ENCODE measurements at regions not wholly inside any gene's neighbourhood (a gene's known extent, or its start where the extent isn't known, plus 50 kb on each side); places are given as distances from the start of the nearest gene placed in this dataset.
"Not testable (repeated sequence)": the region's sequence is repeated elsewhere in the genome, so short reads cannot be mapped to it uniquely, and the experiment has no call there.

- WGBS = 98% methylated on average over 31 of the region's 31 CpGs
- H3K4me1 ChIP-seq (ENCODE audit: insufficient read depth); H3K4me3 ChIP-seq (ENCODE audit: low read depth, low read length); H3K27ac ChIP-seq (ENCODE audit: low read depth); DNase-seq (ENCODE audit: extremely low spot score); H3K36me3 ChIP-seq (ENCODE audit: insufficient read depth): not testable (repeated sequence)
These were observed 303.2 kb upstream of the DIPK2B start for GRCh38 chrX:45503787-45504362.

GRCh38 chrX:45502396-45502795 lies 301.7 kb upstream of the DIPK2B start:
- Histone ChIP-seq H3K27ac (ENCODE audit: low read depth) (no peak overlapping the region), H3K4me3 (ENCODE audit: low read depth, low read length) (no peak overlapping the region), H3K4me1 (ENCODE audit: insufficient read depth) (no peaks in the 10 kb centered on the region), H3K36me3 (ENCODE audit: insufficient read depth) (no peaks in the 10 kb centered on the region)
- 62% methylated on average over 2 of the region's 2 CpGs for WGBS
- no peak for DNase-seq (ENCODE audit: extremely low spot score)

DNA sequence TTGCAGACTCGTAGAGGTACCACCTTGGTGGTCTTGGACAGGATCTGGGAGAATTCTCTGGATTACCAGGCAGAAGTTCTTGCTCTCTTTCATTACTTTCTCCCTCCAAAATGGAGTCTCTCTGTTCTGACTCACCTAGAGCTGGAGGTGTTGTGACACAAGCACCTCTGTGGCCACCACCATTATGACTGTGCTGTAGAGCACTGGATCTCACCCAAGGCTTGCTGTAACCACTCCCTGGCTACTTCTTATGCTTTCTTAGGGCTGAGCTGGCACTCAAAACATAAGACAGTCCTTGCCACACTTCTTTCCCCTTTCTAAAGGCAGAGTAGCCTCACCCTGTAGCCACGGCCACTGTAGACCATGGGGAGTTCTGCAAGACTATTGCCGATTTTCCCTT lies 296.6 kb upstream of the DIPK2B start:
- DNase-seq (ENCODE audit: extremely low spot score) = no peak
- Histone ChIP-seq H3K36me3 (ENCODE audit: insufficient read depth) (no peaks in the 10 kb centered on the region), H3K27ac (ENCODE audit: low read depth) (no peak overlapping the region), H3K4me1 (ENCODE audit: insufficient read depth) (no peaks in the 10 kb centered on the region), H3K4me3 (ENCODE audit: low read depth, low read length) (no peak overlapping the region)
- WGBS = 96% methylated on average over 3 of the region's 3 CpGs

DNA sequence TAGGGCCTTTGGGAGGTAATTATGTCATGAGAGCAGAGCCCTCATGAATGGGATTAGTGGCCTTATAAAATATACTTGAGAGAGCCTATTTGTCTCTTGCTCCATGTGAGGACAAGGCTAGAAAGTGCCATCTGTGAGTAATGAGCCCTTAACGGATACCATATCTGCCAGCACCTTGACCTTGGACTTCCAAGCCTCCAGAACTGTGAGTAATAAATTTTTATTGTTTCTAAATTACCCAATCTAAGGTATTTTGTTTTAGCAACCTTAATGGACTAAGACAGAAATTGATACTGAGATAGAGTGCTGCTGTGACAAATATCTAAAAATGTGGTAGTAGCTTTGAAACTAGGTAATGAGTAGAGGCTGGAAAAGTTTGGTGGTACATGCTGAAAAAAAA lies 285.0 kb upstream of the DIPK2B start:
- no peak overlapping the region for H3K4me3 ChIP-seq (ENCODE audit: low read depth, low read length)
- 56% methylated on average over 1 of the region's 1 CpG for WGBS
- no peak for DNase-seq (ENCODE audit: extremely low spot score)
- H3K27ac ChIP-seq (ENCODE audit: low read depth) = no peak overlapping the region
- no peaks in the 10 kb centered on the region for H3K36me3 ChIP-seq (ENCODE audit: insufficient read depth)
- H3K4me1 ChIP-seq (ENCODE audit: insufficient read depth) = no peaks in the 10 kb centered on the region

- DNase-seq (ENCODE audit: extremely low spot score) = no peak
- H3K4me1 ChIP-seq (ENCODE audit: insufficient read depth) = no peaks in the 10 kb centered on the region
- H3K27ac ChIP-seq (ENCODE audit: low read depth) = no peak overlapping the region
- no peak overlapping the region for H3K4me3 ChIP-seq (ENCODE audit: low read depth, low read length)
- 72% methylated on average over 4 of the region's 4 CpGs for WGBS
- H3K36me3 ChIP-seq (ENCODE audit: insufficient read depth) = no peaks in the 10 kb centered on the region
These were observed 279.3 kb upstream of the DIPK2B start for GRCh38 chrX:45479835-45480422.

- DNase-seq (ENCODE audit: extremely low spot score) = no peak
- H3K4me1 ChIP-seq (ENCODE audit: insufficient read depth) = no peaks in the 10 kb centered on the region
- no peak overlapping the region for H3K27ac ChIP-seq (ENCODE audit: low read depth)
- H3K4me3 ChIP-seq (ENCODE audit: low read depth, low read length) = no peak overlapping the region
- no peaks in the 10 kb centered on the region for H3K36me3 ChIP-seq (ENCODE audit: insufficient read depth)
- WGBS = 64% methylated on average over 4 of the region's 4 CpGs
These were observed 278.6 kb upstream of the DIPK2B start for GRCh38 chrX:45479196-45479834.

DNA sequence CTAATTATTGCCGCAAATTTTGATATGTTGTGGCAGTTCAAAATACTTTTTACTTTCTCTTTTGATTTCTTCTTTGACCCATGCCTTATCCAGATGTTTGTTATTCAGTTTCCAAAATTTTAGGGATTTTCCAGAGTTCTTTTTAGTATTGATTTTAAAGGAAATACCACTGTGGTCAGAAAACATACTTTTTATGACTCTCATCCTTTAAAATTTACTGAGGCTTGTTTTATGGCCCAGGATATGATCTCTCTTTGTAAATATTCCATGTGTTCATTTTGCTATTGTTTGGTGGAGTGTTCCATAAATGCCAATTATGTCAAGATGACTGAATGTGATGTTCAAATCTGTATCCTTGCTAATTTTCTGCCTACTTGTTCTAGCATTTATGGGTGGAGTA lies 272.3 kb upstream of the DIPK2B start:
- H3K27ac ChIP-seq (ENCODE audit: low read depth) = no peak overlapping the region
- H3K4me3 ChIP-seq (ENCODE audit: low read depth, low read length) = no peak overlapping the region
- WGBS = 75% methylated on average over 1 of the region's 1 CpG
- DNase-seq (ENCODE audit: extremely low spot score) = no peak
- no peaks in the 10 kb centered on the region for H3K36me3 ChIP-seq (ENCODE audit: insufficient read depth)
- H3K4me1 ChIP-seq (ENCODE audit: insufficient read depth) = no peaks in the 10 kb centered on the region

GRCh38 chrX:45467537-45467936 lies 266.9 kb upstream of the DIPK2B start:
- H3K36me3 ChIP-seq (ENCODE audit: insufficient read depth) = not testable (repeated sequence)

DNA sequence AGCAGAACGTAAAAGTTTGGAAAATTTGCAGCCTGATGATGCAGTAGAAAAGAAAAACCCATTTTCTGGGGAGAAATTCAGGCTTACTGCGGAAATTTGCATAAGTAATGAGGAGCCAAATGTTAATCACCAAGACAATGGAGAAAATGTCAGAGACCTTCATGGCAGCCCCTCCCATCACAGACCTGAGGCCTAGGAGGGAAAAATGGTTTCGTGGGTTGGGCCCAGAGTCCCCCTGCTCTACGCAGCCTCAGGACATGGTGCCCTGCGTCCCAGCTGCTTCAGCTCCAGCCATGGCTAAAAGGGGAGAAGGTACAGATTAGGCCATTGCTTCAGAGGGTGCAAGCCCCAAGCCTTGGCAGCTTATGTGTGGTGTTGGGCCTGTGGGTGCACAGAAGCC lies 255.1 kb upstream of the DIPK2B start:
- H3K27ac ChIP-seq (ENCODE audit: low read depth); DNase-seq (ENCODE audit: extremely low spot score); H3K4me3 ChIP-seq (ENCODE audit: low read depth, low read length); H3K4me1 ChIP-seq (ENCODE audit: insufficient read depth); H3K36me3 ChIP-seq (ENCODE audit: insufficient read depth): not testable (repeated sequence)
- 93% methylated on average over 5 of the region's 5 CpGs for WGBS

More at GRCh38 chrX:45467537-45467936, 266.9 kb upstream of the DIPK2B start:
- DNase-seq (ENCODE audit: extremely low spot score); H3K4me3 ChIP-seq (ENCODE audit: low read depth, low read length); H3K27ac ChIP-seq (ENCODE audit: low read depth); H3K4me1 ChIP-seq (ENCODE audit: insufficient read depth): not testable (repeated sequence)
- 97% methylated on average over 6 of the region's 6 CpGs for WGBS

- WGBS = 86% methylated on average over 2 of the region's 2 CpGs
- Histone ChIP-seq H3K27ac (ENCODE audit: low read depth) (no peak overlapping the region), H3K4me3 (ENCODE audit: low read depth, low read length) (no peak overlapping the region), H3K36me3 (ENCODE audit: insufficient read depth) (no peaks in the 10 kb centered on the region), H3K4me1 (ENCODE audit: insufficient read depth) (no peaks in the 10 kb centered on the region)
- DNase-seq (ENCODE audit: extremely low spot score) = no peak
These were observed 253.6 kb upstream of the DIPK2B start for GRCh38 chrX:45454290-45454689.

DNA sequence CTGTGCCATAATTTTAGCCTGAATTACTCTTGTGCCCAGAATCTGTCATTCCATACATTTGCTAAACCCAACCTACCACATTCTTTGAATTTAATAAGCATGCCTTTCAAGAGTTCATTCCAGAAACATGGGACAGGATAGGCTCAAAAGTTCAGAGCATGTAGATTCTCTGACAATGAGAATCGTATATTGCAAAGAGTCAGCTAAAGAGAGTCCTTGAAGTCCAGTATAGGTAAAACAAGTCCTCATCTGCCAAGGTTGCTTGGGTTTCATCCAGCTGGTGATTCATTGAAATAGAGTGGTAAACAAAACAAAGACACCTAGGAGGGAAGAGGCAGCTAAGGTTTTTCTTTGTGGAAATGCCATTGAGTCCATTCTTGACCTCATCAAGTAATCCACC lies 249.3 kb upstream of the DIPK2B start:
- WGBS = 29% methylated on average over 1 of the region's 1 CpG
- DNase-seq (ENCODE audit: extremely low spot score) = no peak
- Histone ChIP-seq H3K36me3 (ENCODE audit: insufficient read depth) (no peaks in the 10 kb centered on the region), H3K4me3 (ENCODE audit: low read depth, low read length) (no peak overlapping the region), H3K27ac (ENCODE audit: low read depth) (no peak overlapping the region), H3K4me1 (ENCODE audit: insufficient read depth) (no peaks in the 10 kb centered on the region)

DNA sequence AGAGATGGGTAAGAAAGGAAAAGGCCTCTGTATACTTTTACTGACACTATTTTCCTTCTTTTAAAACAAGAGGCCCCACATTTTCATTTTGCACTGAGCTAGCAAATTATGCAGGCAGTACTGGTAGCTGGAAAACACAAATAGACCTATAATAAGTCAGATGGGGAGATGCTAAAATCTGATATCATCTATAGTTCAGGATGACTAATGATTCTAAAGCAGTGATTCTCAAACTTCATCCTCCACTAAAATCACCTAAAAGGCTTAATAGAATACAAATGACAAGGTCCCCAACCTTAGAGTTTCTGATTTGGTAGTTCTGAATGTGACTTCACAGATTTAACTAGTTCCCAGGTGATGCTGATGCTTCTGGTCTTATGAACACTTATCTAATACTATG lies 247.3 kb upstream of the DIPK2B start:
- H3K27ac ChIP-seq (ENCODE audit: low read depth) = no peak overlapping the region
- DNase-seq (ENCODE audit: extremely low spot score) = no peak
- H3K36me3 ChIP-seq (ENCODE audit: insufficient read depth) = no peaks in the 10 kb centered on the region
- H3K4me1 ChIP-seq (ENCODE audit: insufficient read depth) = no peaks in the 10 kb centered on the region
- no peak overlapping the region for H3K4me3 ChIP-seq (ENCODE audit: low read depth, low read length)

GRCh38 chrX:45447331-45447730 lies 246.7 kb upstream of the DIPK2B start:
- Histone ChIP-seq H3K36me3 (ENCODE audit: insufficient read depth) (no peaks in the 10 kb centered on the region), H3K4me1 (ENCODE audit: insufficient read depth) (no peaks in the 10 kb centered on the region), H3K4me3 (ENCODE audit: low read depth, low read length) (no peak overlapping the region), H3K27ac (ENCODE audit: low read depth) (no peak overlapping the region)
- no peak for DNase-seq (ENCODE audit: extremely low spot score)

DNA sequence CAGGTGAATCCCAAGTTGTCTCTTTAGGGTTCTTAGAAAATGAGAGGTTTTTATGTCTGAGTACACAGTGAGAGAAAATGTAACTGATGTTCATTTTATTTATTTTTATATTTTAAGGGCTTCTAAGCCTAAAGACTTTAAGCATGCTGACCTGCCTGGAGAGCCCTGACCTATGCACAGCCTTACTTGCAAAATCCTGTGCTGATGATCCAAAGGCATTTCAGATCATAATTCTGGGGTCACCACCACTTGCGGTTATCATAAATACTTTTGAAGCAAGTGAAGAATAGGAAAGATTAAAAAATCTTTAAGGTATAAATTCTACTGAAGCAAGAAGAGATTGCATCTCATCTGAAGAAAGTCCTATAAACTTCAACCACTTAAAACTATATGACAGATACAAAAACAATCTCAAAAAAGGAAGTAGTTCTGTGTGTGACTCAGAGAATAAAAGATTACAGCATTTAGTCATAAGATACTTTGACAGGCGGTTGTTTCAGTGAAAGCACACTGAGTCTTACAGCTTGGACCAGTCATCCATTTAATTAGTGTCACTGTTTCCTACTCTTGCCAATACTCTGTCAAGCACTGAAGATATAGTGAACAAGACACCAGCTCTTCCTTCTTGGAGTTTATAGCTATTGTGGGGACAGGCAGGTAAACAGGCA lies 245.2 kb upstream of the DIPK2B start:
- H3K4me1 ChIP-seq (ENCODE audit: insufficient read depth) = no peaks in the 10 kb centered on the region
- no peak overlapping the region for H3K4me3 ChIP-seq (ENCODE audit: low read depth, low read length)
- no peak overlapping the region for H3K27ac ChIP-seq (ENCODE audit: low read depth)
- 21% methylated on average over 2 of the region's 2 CpGs for WGBS
- no peaks in the 10 kb centered on the region for H3K36me3 ChIP-seq (ENCODE audit: insufficient read depth)
- DNase-seq (ENCODE audit: extremely low spot score) = no peak
